ENCODE measurements at regions not wholly inside any gene's neighbourhood (a gene's known extent, or its start where the extent isn't known, plus 50 kb on each side); places are given as distances from the start of the nearest gene placed in this dataset.

- DNase-seq (no peak), ATAC-seq (no peak)
- Mint-ChIP-seq H3K27ac (no peak overlapping the region), H3K9me3 (ENCODE audit: low read depth) (peaks cover 5% of the 10 kb centered on the region), H3K4me1 (no peaks in the 10 kb centered on the region), H3K27me3 (peaks cover 6% of the 10 kb centered on the region), H3K4me3 (no peak overlapping the region), H3K36me3 (ENCODE audit: low read depth) (no peaks in the 10 kb centered on the region)
- intact Hi-C loops (cut with DNase I, micrococcal nuclease): no loop called here
- CTCF ChIA-PET: no interaction called here
- POLR2A ChIA-PET: no interaction called here
Measured at GRCh38 chr5:155767470-155767869, 559.5 kb upstream of the SGCD start.

DNA sequence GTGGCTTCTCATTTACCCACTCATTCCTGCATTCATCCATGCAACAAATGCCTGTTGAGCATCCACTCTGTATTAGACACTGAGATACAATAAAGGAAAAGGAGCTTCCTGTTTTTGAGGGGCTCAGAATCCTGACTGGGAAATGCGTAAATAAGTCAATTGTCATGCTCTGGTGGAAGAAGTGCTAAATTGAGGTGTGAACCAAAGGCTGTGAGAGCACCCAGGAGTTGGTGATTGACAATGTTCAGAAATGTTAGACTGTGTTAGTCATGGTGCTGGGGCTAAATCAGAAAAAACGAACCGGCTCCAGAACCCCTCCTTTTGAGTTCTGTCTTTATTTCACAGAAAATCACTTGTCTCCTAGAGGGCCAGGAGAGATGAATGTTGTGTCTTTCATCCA is 558.6 kb upstream of the SGCD start:
- no peaks in the 10 kb centered on the region for H3K36me3 Mint-ChIP-seq (ENCODE audit: low read depth)
- peaks cover 6% of the 10 kb centered on the region for H3K27me3 Mint-ChIP-seq
- H3K4me1 Mint-ChIP-seq: no peaks in the 10 kb centered on the region
- intact Hi-C loops (cut with DNase I, micrococcal nuclease): no loop called here
- no peak for DNase-seq
- no peak for ATAC-seq
- no peak overlapping the region for H3K4me3 Mint-ChIP-seq
- H3K9me3 Mint-ChIP-seq (ENCODE audit: low read depth): peaks cover 4% of the 10 kb centered on the region
- ChIA-PET POLR2A (no interaction called here), CTCF (no interaction called here)
- no peak overlapping the region for H3K27ac Mint-ChIP-seq

DNA sequence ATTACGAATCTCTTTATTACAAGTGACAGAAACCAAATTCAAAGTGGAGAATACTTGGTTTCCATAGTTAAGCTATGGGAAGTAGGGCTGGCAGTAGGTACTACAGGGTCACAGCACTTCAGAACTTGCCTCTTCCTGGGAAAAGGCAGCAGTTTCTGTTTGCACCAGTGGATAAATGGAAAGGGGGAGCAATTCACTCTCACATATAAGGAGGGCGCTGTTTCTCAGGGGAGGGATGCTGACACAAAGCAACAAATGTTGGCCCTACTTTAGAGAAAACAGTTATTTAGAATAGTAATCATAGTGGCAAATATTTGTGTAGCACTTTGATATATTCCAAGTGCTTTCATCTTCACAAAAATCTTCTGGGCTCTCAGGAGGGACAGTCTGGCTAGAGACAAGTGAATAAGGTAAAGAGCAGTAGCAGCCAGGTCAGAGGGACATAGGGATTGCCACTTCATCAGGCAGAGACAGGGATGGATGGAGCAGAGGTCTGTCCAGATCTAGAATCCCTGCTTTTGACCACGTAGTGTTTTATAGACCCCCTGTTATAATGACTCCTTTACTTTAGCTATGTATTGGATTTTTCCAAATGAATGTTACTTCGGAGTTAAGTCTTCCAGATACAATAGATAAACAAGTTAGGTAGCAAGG is 554.8 kb upstream of the SGCD start:
- Mint-ChIP-seq H3K27me3 (peaks cover 6% of the 10 kb centered on the region), H3K36me3 (ENCODE audit: low read depth) (no peaks in the 10 kb centered on the region), H3K4me3 (no peak overlapping the region), H3K27ac (no peak overlapping the region), H3K9me3 (ENCODE audit: low read depth) (no peaks in the 10 kb centered on the region), H3K4me1 (no peaks in the 10 kb centered on the region)
- ChIA-PET CTCF (no interaction called here), POLR2A (no interaction called here)
- ATAC-seq: no peak
- intact Hi-C loops (cut with DNase I, micrococcal nuclease): no loop called here
- no peak for DNase-seq

- intact Hi-C loops (cut with DNase I, micrococcal nuclease): no loop called here
- peaks cover 6% of the 10 kb centered on the region for H3K27me3 Mint-ChIP-seq
- no peaks in the 10 kb centered on the region for H3K9me3 Mint-ChIP-seq (ENCODE audit: low read depth)
- no peak for ATAC-seq
- H3K36me3 Mint-ChIP-seq (ENCODE audit: low read depth): no peaks in the 10 kb centered on the region
- no peak overlapping the region for H3K4me3 Mint-ChIP-seq
- peak; percentile 4 for DNase-seq
- CTCF ChIA-PET: interaction anchor here (0.6 kb wide), 1 partner anchor 11 kb away, joined by 3 read pairs; no protein-coding TSS in a partner anchor
- POLR2A ChIA-PET: no interaction called here
- no peaks in the 10 kb centered on the region for H3K4me1 Mint-ChIP-seq
- no peak overlapping the region for H3K27ac Mint-ChIP-seq
Measured at GRCh38 chr5:155773680-155774079, 553.3 kb upstream of the SGCD start.

DNA sequence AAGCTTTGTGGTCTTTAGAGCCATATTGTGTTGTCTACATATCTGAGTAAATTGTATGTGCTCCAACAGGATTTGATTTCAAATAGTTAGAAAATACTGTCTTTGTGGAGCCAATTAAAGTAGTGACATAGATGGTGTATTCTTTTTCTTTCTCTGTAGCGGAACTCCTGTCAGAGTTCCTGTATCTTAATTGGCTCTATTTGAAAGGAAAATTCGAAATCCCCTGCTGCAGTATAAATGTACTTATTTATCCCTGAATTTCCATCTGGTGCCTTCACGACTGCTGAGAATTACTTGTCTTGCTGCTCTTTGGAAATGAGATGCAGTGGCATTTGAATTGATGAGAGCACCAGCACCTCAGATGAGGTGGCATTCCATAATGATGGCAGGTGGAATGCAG is 546.7 kb upstream of the SGCD start:
- Mint-ChIP-seq H3K27me3 (peaks cover 3% of the 10 kb centered on the region), H3K27ac (no peak overlapping the region), H3K4me3 (no peak overlapping the region), H3K36me3 (ENCODE audit: low read depth) (no peaks in the 10 kb centered on the region), H3K4me1 (no peaks in the 10 kb centered on the region), H3K9me3 (ENCODE audit: low read depth) (peaks cover 1% of the 10 kb centered on the region)
- DNase-seq (no peak), ATAC-seq (no peak)
- CTCF ChIA-PET: no interaction called here
- intact Hi-C loops (cut with DNase I, micrococcal nuclease): no loop called here
- POLR2A ChIA-PET: no interaction called here

DNA sequence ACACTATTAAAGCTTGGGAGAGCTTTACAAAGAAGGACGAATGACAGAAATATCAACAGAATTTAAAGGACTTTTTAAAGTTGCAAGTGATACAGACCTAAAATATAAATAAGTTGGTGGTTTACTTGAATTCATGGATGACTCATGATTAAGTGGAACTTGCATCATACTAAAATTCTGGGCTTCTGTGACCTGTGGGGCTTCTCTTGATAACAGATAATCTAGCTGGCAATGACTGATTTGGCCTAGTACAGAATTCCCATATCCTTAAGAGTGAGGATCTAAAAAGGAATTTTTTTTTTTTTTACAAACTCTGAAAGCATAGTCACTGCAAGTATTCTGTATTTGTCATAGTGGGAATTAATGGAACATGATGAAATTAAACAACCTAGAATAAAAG is 543.7 kb upstream of the SGCD start:
- Mint-ChIP-seq H3K36me3 (ENCODE audit: low read depth) (no peaks in the 10 kb centered on the region), H3K27ac (no peak overlapping the region), H3K4me3 (no peak overlapping the region), H3K9me3 (ENCODE audit: low read depth) (peaks cover 1% of the 10 kb centered on the region), H3K4me1 (no peaks in the 10 kb centered on the region), H3K27me3 (peaks cover 3% of the 10 kb centered on the region)
- intact Hi-C loops (cut with DNase I, micrococcal nuclease): no loop called here
- POLR2A ChIA-PET: no interaction called here
- ATAC-seq (no peak), DNase-seq (no peak)
- CTCF ChIA-PET: interaction anchor here (1.3 kb wide), 1 partner anchor 12 kb away, joined by 3 read pairs; no protein-coding TSS in a partner anchor

- ChIA-PET POLR2A (no interaction called here), CTCF (interaction anchor here (1.3 kb wide), 1 partner anchor 13 kb away, joined by 3 read pairs; no protein-coding TSS in a partner anchor)
- no peaks in the 10 kb centered on the region for H3K36me3 Mint-ChIP-seq (ENCODE audit: low read depth)
- no peaks in the 10 kb centered on the region for H3K4me1 Mint-ChIP-seq
- ATAC-seq (no peak), DNase-seq (no peak)
- no peak overlapping the region for H3K4me3 Mint-ChIP-seq
- peaks cover 3% of the 10 kb centered on the region for H3K27me3 Mint-ChIP-seq
- intact Hi-C loops (cut with DNase I, micrococcal nuclease): no loop called here
- H3K27ac Mint-ChIP-seq: no peak overlapping the region
- H3K9me3 Mint-ChIP-seq (ENCODE audit: low read depth): peaks cover 1% of the 10 kb centered on the region
Measured at GRCh38 chr5:155783791-155784190, 543.2 kb upstream of the SGCD start.

- CTCF ChIA-PET: no interaction called here
- DNase-seq: no peak
- intact Hi-C loops (cut with DNase I, micrococcal nuclease): no loop called here
Measured at GRCh38 chr5:155786108-155786507, 540.9 kb upstream of the SGCD start.

DNA sequence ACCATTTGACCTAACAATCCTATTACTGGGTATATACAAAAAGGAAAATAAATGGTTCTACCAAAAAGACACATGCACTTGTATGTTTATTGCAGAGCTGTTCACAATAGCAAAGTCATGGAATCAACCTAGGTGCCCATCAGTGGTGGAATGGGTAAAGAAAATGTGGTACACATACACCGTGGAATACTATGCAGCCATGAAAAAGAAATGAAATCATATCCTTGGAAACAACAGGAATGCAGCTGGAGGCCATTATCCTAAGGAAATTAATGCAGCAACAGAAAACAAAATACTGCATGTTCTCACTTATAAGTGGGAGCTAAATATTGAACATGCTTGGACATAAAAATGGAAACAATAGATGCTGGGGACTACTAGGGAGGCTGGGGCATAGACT is 534.1 kb upstream of the SGCD start:
- Mint-ChIP-seq H3K27me3 (no peaks in the 10 kb centered on the region), H3K4me1 (no peaks in the 10 kb centered on the region), H3K36me3 (ENCODE audit: low read depth) (peaks cover 3% of the 10 kb centered on the region), H3K4me3 (no peak overlapping the region), H3K9me3 (ENCODE audit: low read depth) (peaks cover 17% of the 10 kb centered on the region), H3K27ac (no peak overlapping the region)
- ATAC-seq (no peak), DNase-seq (no peak)
- CTCF ChIA-PET: no interaction called here
- intact Hi-C loops (cut with DNase I, micrococcal nuclease): no loop called here
- POLR2A ChIA-PET: no interaction called here

More at GRCh38 chr5:155786108-155786507, 540.9 kb upstream of the SGCD start:
- H3K4me1 Mint-ChIP-seq: no peaks in the 10 kb centered on the region
- H3K27ac Mint-ChIP-seq: no peak overlapping the region
- POLR2A ChIA-PET: no interaction called here
- no peak for ATAC-seq
- H3K36me3 Mint-ChIP-seq (ENCODE audit: low read depth): no peaks in the 10 kb centered on the region
- H3K4me3 Mint-ChIP-seq: no peak overlapping the region
- H3K9me3 Mint-ChIP-seq (ENCODE audit: low read depth): no peaks in the 10 kb centered on the region
- H3K27me3 Mint-ChIP-seq: peaks cover 3% of the 10 kb centered on the region

DNA sequence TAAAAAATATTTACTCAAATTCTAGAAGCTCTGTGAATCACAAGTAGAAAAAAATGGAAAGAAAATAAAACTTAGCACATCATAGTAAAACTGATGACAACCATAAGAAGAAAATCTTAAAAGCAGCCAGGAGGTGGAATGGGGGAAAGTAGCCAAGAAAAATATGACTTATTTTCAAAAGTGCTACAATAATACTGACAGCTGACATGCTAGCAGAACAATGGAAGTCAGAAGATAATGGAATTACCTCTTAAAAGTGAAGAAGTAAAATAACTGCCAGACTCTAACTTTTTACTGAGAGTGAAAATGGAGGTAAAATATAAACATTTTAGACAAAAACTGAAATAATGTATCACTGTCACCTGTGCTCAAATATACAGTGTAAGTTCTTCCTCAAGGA is 532.2 kb upstream of the SGCD start:
- Mint-ChIP-seq H3K36me3 (ENCODE audit: low read depth) (peaks cover 3% of the 10 kb centered on the region), H3K27ac (no peak overlapping the region), H3K9me3 (ENCODE audit: low read depth) (peaks cover 17% of the 10 kb centered on the region), H3K4me3 (no peak overlapping the region), H3K4me1 (no peaks in the 10 kb centered on the region), H3K27me3 (no peaks in the 10 kb centered on the region)
- DNase-seq (no peak), ATAC-seq (no peak)
- CTCF ChIA-PET: no interaction called here
- POLR2A ChIA-PET: no interaction called here
- intact Hi-C loops (cut with DNase I, micrococcal nuclease): no loop called here

GRCh38 chr5:155799308-155799707 is 527.7 kb upstream of the SGCD start:
- H3K4me3 Mint-ChIP-seq: no peak overlapping the region
- ATAC-seq: no peak
- no peaks in the 10 kb centered on the region for H3K4me1 Mint-ChIP-seq
- H3K27ac Mint-ChIP-seq: no peak overlapping the region
- CTCF ChIA-PET: no interaction called here
- peaks cover 3% of the 10 kb centered on the region for H3K36me3 Mint-ChIP-seq (ENCODE audit: low read depth)
- H3K27me3 Mint-ChIP-seq: no peaks in the 10 kb centered on the region
- DNase-seq: no peak
- peaks cover 9% of the 10 kb centered on the region for H3K9me3 Mint-ChIP-seq (ENCODE audit: low read depth)
- POLR2A ChIA-PET: no interaction called here
- intact Hi-C loops (cut with DNase I, micrococcal nuclease): no loop called here

DNA sequence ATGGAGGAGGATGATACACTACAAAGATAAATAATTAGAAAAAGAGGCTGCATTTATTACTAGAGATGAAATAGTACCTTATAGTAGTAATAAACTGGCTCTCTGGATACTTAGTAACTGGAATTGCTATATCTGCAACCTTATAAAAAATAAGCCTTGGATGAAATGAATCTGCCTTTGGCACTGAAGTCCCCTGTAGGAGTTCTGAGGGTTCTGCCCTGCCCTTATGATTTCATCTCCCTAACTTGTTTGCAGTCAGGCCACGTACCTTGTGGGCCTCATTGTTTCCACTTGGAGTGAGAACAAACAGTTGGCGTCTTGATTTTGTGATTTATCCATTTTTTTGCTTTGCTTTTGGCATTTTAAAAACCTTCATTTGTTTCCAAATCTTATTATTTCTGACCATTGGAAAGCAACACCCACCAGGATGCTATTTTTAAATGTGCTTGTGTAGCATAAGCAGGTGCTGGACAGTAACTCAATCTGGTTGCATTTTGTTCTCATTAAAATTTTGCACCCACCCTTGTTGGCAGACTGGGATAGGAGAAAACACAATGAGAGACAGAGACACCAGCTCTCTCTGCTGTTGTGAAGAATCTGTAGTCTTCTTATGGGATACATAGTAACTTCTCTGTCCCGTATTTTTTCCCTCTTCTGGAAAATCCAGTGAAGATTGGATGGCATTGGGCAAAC is 518.9 kb upstream of the SGCD start:
- H3K27me3 Mint-ChIP-seq: no peaks in the 10 kb centered on the region
- intact Hi-C loops (cut with DNase I, micrococcal nuclease): no loop called here
- POLR2A ChIA-PET: no interaction called here
- no peaks in the 10 kb centered on the region for H3K9me3 Mint-ChIP-seq (ENCODE audit: low read depth)
- H3K27ac Mint-ChIP-seq: no peak overlapping the region
- ATAC-seq: no peak
- no peaks in the 10 kb centered on the region for H3K4me1 Mint-ChIP-seq
- DNase-seq: no peak
- CTCF ChIA-PET: no interaction called here
- no peak overlapping the region for H3K4me3 Mint-ChIP-seq
- no peaks in the 10 kb centered on the region for H3K36me3 Mint-ChIP-seq (ENCODE audit: low read depth)

Data from activated CD4-positive, alpha-beta T cell treated with anti-CD3 and anti-CD28 coated beads for 36 hours (primary cell).